ENCODE measurements at regions not wholly inside any gene's neighbourhood (a gene's known extent, or its start where the extent isn't known, plus 50 kb on each side); places are given as distances from the start of the nearest gene placed in this dataset.

- BruUV-seq (replicated peaks) = no TSS peak
- POLR2A ChIA-PET = interaction anchor here (0.5 kb wide), 1 partner anchor 17 kb away, joined by 4 read pairs; no protein-coding TSS in a partner anchor
- no peaks in the 10 kb centered on the region for H3K27me3 ChIP-seq (ENCODE audit: control insufficient read depth, insufficient read depth, low read length)
- H3K9me3 ChIP-seq (ENCODE audit: control insufficient read depth, insufficient read depth, low read depth, low read length) = no peaks in the 10 kb centered on the region
- H3K4me3 ChIP-seq (ENCODE audit: low read depth in 2 of 2, low read length in 2 of 2) = no peak overlapping the region
- no peaks in the 10 kb centered on the region for H3K36me3 ChIP-seq (ENCODE audit: control insufficient read depth, insufficient read depth, low read length)
- ATAC-seq (no peak), DNase-seq (ENCODE audit: low read depth, low spot score) (no peak)
- TF ChIP-seq SIN3A (IDR thresholded peaks at IDR 0.05; ENCODE audit: borderline replicate concordance, insufficient read depth, low read depth, low read length) (no peak), REST (IDR thresholded peaks at IDR 0.05; ENCODE audit: insufficient read depth in 1 of 2, low read depth in 2 of 2, low read length in 1 of 2) (no peak)
- intact Hi-C loops (cut with micrococcal nuclease; ENCODE audit: unreplicated experiment) (no loop called here), in situ Hi-C loops (cut with HindIII; ENCODE audit: low pct_unique_long_range_greater_than_20kb, low sequenced_read_pairs) (no loop called here)
- H3K27ac ChIP-seq (ENCODE audit: low read length) = no peak overlapping the region
- CTCF ChIA-PET = no interaction called here
- H3K4me1 ChIP-seq (ENCODE audit: control insufficient read depth, insufficient read depth, low read length) = no peaks in the 10 kb centered on the region
These were observed 272.2 kb upstream of the RASGEF1B start for GRCh38 chr4:81743731-81744435.

DNA sequence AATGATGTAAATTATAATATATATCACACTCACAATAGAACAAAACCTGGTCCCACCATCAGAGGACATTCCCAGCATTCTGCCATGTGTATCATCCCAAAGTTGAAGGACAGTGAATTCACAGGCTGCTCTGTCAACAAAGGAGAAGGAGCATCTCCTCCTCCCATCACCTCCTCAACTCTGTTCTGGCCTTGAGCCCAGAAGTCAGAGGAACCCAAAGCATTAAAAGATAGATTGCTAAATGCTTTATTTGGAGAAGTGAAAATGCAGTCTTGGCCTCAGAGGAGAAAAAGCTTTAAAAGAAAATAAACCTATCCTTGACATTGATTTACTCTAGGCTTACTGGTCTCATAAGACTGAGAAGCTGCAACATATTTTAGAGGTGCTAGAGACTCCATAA is 268.8 kb upstream of the RASGEF1B start:
- ChIA-PET CTCF (no interaction called here), POLR2A (no interaction called here)
- DNase-seq (ENCODE audit: low read depth, low spot score) (no peak), ATAC-seq (no peak)
- no peaks in the 10 kb centered on the region for H3K36me3 ChIP-seq (ENCODE audit: control insufficient read depth, insufficient read depth, low read length)
- no peak overlapping the region for H3K27ac ChIP-seq (ENCODE audit: low read length)
- TF ChIP-seq TCF7L2 (IDR thresholded peaks at IDR 0.05; ENCODE audit: low read depth, low read length) (no peak), POLR2AphosphoS5 (IDR thresholded peaks at IDR 0.05; ENCODE audit: low read depth, low read length) (no peak), SIN3A (IDR thresholded peaks at IDR 0.05; ENCODE audit: borderline replicate concordance, insufficient read depth, low read depth, low read length) (no peak)
- no TSS peak for BruUV-seq (replicated peaks)
- H3K9me3 ChIP-seq (ENCODE audit: control insufficient read depth, insufficient read depth, low read depth, low read length) = no peaks in the 10 kb centered on the region
- intact Hi-C loops (cut with micrococcal nuclease; ENCODE audit: unreplicated experiment) = no loop called here
- H3K27me3 ChIP-seq (ENCODE audit: control insufficient read depth, insufficient read depth, low read length) = no peaks in the 10 kb centered on the region
- no peaks in the 10 kb centered on the region for H3K4me1 ChIP-seq (ENCODE audit: control insufficient read depth, insufficient read depth, low read length)
- H3K4me3 ChIP-seq (ENCODE audit: low read depth in 2 of 2, low read length in 2 of 2) = no peak overlapping the region
- in situ Hi-C loops (cut with HindIII; ENCODE audit: low pct_unique_long_range_greater_than_20kb, low sequenced_read_pairs) = no loop called here

- Histone ChIP-seq H3K4me3 (ENCODE audit: low read depth in 2 of 2, low read length in 2 of 2) (no peak overlapping the region), H3K4me1 (ENCODE audit: control insufficient read depth, insufficient read depth, low read length) (no peaks in the 10 kb centered on the region), H3K27me3 (ENCODE audit: control insufficient read depth, insufficient read depth, low read length) (no peaks in the 10 kb centered on the region), H3K9me3 (ENCODE audit: control insufficient read depth, insufficient read depth, low read depth, low read length) (no peaks in the 10 kb centered on the region), H3K36me3 (ENCODE audit: control insufficient read depth, insufficient read depth, low read length) (no peaks in the 10 kb centered on the region), H3K27ac (ENCODE audit: low read length) (no peak overlapping the region)
- ATAC-seq (no peak), DNase-seq (ENCODE audit: low read depth, low spot score) (no peak)
- CTCF ChIA-PET = no interaction called here
- POLR2A ChIA-PET = no interaction called here
- no TSS peak for BruUV-seq (replicated peaks)
- intact Hi-C loops (cut with micrococcal nuclease; ENCODE audit: unreplicated experiment) (no loop called here), in situ Hi-C loops (cut with HindIII; ENCODE audit: low pct_unique_long_range_greater_than_20kb, low sequenced_read_pairs) (no loop called here)
- no peak for TF ChIP-seq REST (IDR thresholded peaks at IDR 0.05; ENCODE audit: insufficient read depth in 1 of 2, low read depth in 2 of 2, low read length in 1 of 2)
- TF ChIP-seq, protein P1, sequence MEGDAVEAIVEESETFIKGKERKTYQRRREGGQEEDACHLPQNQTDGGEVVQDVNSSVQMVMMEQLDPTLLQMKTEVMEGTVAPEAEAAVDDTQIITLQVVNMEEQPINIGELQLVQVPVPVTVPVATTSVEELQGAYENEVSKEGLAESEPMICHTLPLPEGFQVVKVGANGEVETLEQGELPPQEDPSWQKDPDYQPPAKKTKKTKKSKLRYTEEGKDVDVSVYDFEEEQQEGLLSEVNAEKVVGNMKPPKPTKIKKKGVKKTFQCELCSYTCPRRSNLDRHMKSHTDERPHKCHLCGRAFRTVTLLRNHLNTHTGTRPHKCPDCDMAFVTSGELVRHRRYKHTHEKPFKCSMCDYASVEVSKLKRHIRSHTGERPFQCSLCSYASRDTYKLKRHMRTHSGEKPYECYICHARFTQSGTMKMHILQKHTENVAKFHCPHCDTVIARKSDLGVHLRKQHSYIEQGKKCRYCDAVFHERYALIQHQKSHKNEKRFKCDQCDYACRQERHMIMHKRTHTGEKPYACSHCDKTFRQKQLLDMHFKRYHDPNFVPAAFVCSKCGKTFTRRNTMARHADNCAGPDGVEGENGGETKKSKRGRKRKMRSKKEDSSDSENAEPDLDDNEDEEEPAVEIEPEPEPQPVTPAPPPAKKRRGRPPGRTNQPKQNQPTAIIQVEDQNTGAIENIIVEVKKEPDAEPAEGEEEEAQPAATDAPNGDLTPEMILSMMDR (IDR thresholded peaks at IDR 0.05) = no peak
- TF ChIP-seq POLR2AphosphoS5 (IDR thresholded peaks at IDR 0.05; ENCODE audit: low read depth, low read length) = no peak
- no peak for TF ChIP-seq SIN3A (IDR thresholded peaks at IDR 0.05; ENCODE audit: borderline replicate concordance, insufficient read depth, low read depth, low read length)
- no peak for TF ChIP-seq TCF7L2 (IDR thresholded peaks at IDR 0.05; ENCODE audit: low read depth, low read length)
These were observed 267.2 kb upstream of the RASGEF1B start for GRCh38 chr4:81738891-81739290.

Measured in Panc1 (cell line).